ENCODE measurements at regions not wholly inside any gene's neighbourhood (a gene's known extent, or its start where the extent isn't known, plus 50 kb on each side); places are given as distances from the start of the nearest gene placed in this dataset.

DNA sequence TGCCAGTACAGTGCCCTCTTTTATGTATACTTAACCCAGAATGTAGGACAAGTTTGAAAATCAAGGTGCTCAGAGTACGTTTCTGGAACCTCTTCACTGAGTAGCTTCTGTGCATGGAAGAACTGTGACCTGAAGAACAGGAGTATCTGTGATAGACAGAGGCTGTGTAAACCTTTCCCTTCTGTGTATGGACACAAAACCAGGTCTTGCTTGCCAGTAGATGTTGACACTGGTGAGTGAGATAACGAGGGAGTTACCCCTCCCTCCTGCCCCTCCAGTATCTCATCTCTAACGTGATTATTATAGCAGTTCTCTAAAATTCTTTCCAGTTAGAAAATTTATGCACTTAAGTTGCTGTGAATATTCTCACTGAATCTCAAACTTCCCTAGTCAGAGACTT lies 170.8 kb downstream of the RPL10L start:
- TF ChIP-seq, protein P1, sequence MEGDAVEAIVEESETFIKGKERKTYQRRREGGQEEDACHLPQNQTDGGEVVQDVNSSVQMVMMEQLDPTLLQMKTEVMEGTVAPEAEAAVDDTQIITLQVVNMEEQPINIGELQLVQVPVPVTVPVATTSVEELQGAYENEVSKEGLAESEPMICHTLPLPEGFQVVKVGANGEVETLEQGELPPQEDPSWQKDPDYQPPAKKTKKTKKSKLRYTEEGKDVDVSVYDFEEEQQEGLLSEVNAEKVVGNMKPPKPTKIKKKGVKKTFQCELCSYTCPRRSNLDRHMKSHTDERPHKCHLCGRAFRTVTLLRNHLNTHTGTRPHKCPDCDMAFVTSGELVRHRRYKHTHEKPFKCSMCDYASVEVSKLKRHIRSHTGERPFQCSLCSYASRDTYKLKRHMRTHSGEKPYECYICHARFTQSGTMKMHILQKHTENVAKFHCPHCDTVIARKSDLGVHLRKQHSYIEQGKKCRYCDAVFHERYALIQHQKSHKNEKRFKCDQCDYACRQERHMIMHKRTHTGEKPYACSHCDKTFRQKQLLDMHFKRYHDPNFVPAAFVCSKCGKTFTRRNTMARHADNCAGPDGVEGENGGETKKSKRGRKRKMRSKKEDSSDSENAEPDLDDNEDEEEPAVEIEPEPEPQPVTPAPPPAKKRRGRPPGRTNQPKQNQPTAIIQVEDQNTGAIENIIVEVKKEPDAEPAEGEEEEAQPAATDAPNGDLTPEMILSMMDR (IDR thresholded peaks at IDR 0.05; ENCODE audit: low read length), result no peak
- TF ChIP-seq EZH2 (IDR thresholded peaks at IDR 0.05; ENCODE audit: borderline replicate concordance, low read length), result no peak

All from OCI-LY1 (cell line).